Testis (tissue), 2 donors: ENCODE measurements at regions not wholly inside any gene's neighbourhood (a gene's known extent, or its start where the extent isn't known, plus 50 kb on each side); places are given as distances from the start of the nearest gene placed in this dataset.
"Not testable (repeated sequence)": the region's sequence is repeated elsewhere in the genome, so short reads cannot be mapped to it uniquely, and the experiment has no call there.

Experiments used
- CTCF ChIP-seq, 3 experiments: fragments of 450-650 bp in 2 of 3; fragments of 200-600 bp in 1 of 3; sonication (generic) in 1 of 3; IDR thresholded peaks; one replicate each; pipeline ENCODE4 v1.5.1; 2016 to 2019; ENCODE audit warnings: antibody characterized with exemption in 3 of 3, mild to moderate bottlenecking in 2 of 3, moderate library complexity in 1 of 3
- POLR2A ChIP-seq: fragments of 450-650 bp; IDR thresholded peaks from one replicate; pipeline ENCODE4 v1.6.1; 2017; ENCODE audit warnings: antibody characterized with exemption, mild to moderate bottlenecking, moderate library complexity

DNA sequence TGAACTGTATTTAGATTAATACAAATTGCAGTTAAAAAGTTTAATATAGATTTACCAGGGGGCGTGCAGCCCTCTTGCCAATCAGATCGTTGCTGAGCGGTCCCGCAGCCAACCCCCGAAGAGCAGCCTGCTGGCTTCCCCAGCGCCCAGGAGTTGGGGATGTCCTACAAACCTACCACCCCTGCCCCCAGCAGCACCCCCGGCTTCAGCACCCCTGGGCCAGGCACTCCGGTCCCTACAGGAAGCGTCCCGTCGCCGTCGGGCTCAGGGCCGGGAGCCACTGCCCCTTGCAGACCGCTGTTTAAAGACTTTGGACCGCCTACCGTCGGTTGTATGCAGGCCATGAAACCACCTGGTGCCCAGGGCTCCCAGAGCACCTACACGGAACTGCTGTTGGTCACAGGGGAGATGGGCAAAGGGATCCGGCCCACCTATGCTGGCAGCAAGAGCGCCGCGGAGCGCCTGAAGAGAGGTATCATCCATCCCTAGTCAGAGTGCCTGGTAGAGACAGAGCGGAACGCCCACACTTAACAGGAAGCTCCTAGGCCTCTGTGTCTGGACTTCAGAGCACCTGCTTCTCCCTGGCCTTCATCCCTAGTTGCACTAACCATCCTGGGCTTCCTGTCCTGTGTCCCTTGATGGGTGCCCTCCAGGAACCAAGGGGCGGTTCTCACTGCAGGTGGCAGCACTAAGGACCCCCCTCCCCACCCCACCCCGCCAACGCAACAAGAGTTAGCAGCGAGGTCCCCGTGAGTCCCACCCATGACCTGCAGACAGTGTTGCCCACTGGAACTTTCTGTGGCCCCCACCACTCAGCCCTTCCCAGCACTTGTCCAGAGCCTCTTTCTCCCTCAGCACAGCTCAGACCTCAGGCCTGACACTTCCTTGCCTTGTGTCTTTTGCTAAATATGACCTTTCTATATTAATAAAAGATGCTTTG, 91.5 kb upstream of the ZNG1F start:
- not testable (repeated sequence) for TF ChIP-seq CTCF (IDR thresholded peaks at IDR 0.05); POLR2A
